Glutamatergic neuron (in vitro differentiated cells): ENCODE measurements at regions not wholly inside any gene's neighbourhood (a gene's known extent, or its start where the extent isn't known, plus 50 kb on each side); places are given as distances from the start of the nearest gene placed in this dataset.

ENCODE experiments used
- DNase-seq: peaks from one replicate; pipeline ENCODE4 v3.0.0; 2022
- H3K27ac Mint-ChIP-seq: one replicate; pipeline ENCODE4 v1.8.0; 2020; ENCODE audit warnings: mild to moderate bottlenecking, mixed read lengths, inconsistent platforms; ENCODE audit not compliant: unreplicated experiment
- H3K27me3 Mint-ChIP-seq: one replicate; pipeline ENCODE4 v1.8.0; 2020; ENCODE audit warnings: mild to moderate bottlenecking, moderate library complexity, mixed read lengths, inconsistent platforms; ENCODE audit not compliant: unreplicated experiment
- H3K36me3 Mint-ChIP-seq: one replicate; pipeline ENCODE4 v1.8.0; 2020; ENCODE audit warnings: mild to moderate bottlenecking, mixed read lengths, inconsistent platforms; ENCODE audit not compliant: unreplicated experiment
- H3K4me1 Mint-ChIP-seq: one replicate; pipeline ENCODE4 v1.8.0; 2020; ENCODE audit warnings: mild to moderate bottlenecking, low read depth, mixed read lengths, inconsistent platforms; ENCODE audit not compliant: unreplicated experiment
- H3K4me3 Mint-ChIP-seq: one replicate; pipeline ENCODE4 v1.8.0; 2020; ENCODE audit warnings: mild to moderate bottlenecking, mixed read lengths, inconsistent platforms; ENCODE audit not compliant: unreplicated experiment
- H3K9me3 Mint-ChIP-seq: one replicate; pipeline ENCODE4 v1.8.0; 2020; ENCODE audit warnings: mild to moderate bottlenecking, moderate library complexity, mixed read lengths, inconsistent platforms; ENCODE audit not compliant: unreplicated experiment
- TF ChIP-seq, protein P1 (sequence below): fragments of 200-600 bp; sonication (generic); IDR thresholded peaks from one replicate; pipeline ENCODE4 v1.5.0; 2021; ENCODE audit not compliant: partially characterized antibody, unreplicated experiment

DNA sequence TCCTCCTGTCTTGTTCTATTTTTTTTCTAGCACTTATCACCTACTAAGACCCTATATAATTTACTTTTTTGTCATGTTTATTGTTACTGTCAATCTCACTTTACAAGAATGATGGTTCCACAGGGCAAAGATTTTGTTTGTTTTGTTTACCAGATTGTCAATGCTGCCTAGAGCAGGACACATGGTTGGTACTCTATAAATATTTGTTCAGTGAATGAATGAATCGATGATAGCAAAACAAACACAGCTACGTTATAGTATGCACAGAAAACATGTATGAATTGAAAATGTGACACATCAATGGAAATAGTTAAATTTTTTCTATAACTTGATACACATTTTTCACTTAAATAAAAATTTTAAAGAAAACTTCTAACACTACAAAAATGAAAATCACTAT lies 67.1 kb upstream of the KRR1 start:
- Mint-ChIP-seq H3K36me3 (no peaks in the 10 kb centered on the region), H3K4me3 (no peak overlapping the region), H3K9me3 (peaks cover 8% of the 10 kb centered on the region), H3K27ac (peak overlapping the region; percentile 1), H3K4me1 (peaks cover 23% of the 10 kb centered on the region), H3K27me3 (peaks cover 4% of the 10 kb centered on the region)
- TF ChIP-seq, protein P1, sequence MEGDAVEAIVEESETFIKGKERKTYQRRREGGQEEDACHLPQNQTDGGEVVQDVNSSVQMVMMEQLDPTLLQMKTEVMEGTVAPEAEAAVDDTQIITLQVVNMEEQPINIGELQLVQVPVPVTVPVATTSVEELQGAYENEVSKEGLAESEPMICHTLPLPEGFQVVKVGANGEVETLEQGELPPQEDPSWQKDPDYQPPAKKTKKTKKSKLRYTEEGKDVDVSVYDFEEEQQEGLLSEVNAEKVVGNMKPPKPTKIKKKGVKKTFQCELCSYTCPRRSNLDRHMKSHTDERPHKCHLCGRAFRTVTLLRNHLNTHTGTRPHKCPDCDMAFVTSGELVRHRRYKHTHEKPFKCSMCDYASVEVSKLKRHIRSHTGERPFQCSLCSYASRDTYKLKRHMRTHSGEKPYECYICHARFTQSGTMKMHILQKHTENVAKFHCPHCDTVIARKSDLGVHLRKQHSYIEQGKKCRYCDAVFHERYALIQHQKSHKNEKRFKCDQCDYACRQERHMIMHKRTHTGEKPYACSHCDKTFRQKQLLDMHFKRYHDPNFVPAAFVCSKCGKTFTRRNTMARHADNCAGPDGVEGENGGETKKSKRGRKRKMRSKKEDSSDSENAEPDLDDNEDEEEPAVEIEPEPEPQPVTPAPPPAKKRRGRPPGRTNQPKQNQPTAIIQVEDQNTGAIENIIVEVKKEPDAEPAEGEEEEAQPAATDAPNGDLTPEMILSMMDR: no peak
- DNase-seq: no peak

DNA sequence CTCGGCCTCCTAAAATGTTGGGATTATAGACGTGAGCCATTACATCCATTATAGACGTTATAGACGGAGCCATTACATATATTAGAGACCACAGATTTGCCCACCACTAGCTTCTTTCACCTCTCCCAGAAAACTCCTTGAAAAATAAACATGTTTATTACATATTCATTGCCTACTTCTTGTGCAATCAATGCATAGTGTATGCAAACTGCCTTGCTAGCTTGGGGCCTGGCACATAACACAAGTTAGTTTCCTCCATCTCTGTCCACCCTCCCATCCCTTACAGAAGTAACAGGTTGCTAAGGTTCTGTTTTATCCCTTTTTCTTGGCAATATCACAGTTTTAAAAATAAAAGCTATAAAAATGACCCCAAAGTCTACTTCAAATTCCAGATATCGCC lies 66.4 kb upstream of the KRR1 start:
- Mint-ChIP-seq H3K4me3 (no peak overlapping the region), H3K27ac (no peak overlapping the region), H3K27me3 (peaks cover 4% of the 10 kb centered on the region), H3K36me3 (peaks cover 6% of the 10 kb centered on the region), H3K4me1 (peaks cover 21% of the 10 kb centered on the region), H3K9me3 (peaks cover 8% of the 10 kb centered on the region)
- DNase-seq: no peak
- TF ChIP-seq, protein P1: no peak

GRCh38 chr12:75571656-75572205 lies 60.3 kb upstream of the KRR1 start:
- H3K4me3 Mint-ChIP-seq: no peak overlapping the region
- H3K4me1 Mint-ChIP-seq: peaks cover 4% of the 10 kb centered on the region
- H3K27me3 Mint-ChIP-seq: no peaks in the 10 kb centered on the region
- no peak for DNase-seq
- H3K36me3 Mint-ChIP-seq: peaks cover 16% of the 10 kb centered on the region
- no peaks in the 10 kb centered on the region for H3K9me3 Mint-ChIP-seq
- TF ChIP-seq, protein P1: no peak
- no peak overlapping the region for H3K27ac Mint-ChIP-seq

DNA sequence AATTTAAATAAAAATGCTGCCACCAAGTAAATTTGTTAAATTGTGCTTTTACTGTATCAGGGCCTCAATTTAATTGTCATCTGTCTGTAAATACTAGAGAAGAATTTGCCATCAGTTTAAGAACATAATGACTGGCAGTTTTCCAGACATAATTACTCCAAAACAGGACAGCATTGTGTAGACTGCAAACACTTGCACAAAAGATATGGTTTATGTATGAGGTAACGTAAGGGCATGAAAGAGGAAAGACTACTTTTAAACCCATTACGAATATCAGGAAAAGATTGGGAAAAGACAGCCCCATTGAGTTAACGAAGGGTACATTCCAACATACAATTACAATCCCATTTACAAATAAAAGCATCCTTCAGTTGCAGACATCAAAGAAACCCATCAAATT lies 59.8 kb upstream of the KRR1 start:
- TF ChIP-seq, protein P1: no peak
- Mint-ChIP-seq H3K27ac (no peak overlapping the region), H3K4me3 (no peak overlapping the region), H3K27me3 (no peaks in the 10 kb centered on the region), H3K36me3 (peaks cover 16% of the 10 kb centered on the region), H3K9me3 (no peaks in the 10 kb centered on the region), H3K4me1 (peaks cover 4% of the 10 kb centered on the region)
- no peak for DNase-seq

DNA sequence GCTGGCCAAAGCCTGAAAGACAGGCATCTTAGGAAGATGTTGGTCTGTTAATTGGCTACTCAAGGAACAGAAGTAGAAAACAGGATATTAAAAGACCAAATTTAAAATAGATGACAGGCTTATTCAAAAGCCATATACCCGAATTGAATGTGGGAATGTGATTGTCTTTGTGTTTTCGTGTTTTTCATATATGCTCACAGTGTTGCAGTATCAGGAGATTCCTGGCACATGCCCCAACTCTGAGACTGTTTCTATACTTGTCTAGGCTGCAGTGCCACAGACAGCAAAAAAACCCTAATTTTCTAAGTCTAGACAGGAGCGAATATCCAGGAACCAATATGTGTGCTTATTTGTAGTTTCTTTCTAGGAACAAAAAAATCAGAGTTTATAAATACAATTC lies 57.4 kb upstream of the KRR1 start:
- Mint-ChIP-seq H3K36me3 (peaks cover 26% of the 10 kb centered on the region), H3K4me1 (peaks cover 4% of the 10 kb centered on the region), H3K4me3 (no peak overlapping the region), H3K27ac (no peak overlapping the region), H3K27me3 (peaks cover 2% of the 10 kb centered on the region), H3K9me3 (peaks cover 8% of the 10 kb centered on the region)
- TF ChIP-seq, protein P1: no peak
- DNase-seq: no peak
